Neural progenitor cell (in vitro differentiated cells): ENCODE measurements at regions not wholly inside any gene's neighbourhood (a gene's known extent, or its start where the extent isn't known, plus 50 kb on each side); places are given as distances from the start of the nearest gene placed in this dataset.

Experiments
- CTCF ChIP-seq: fragments of 200-600 bp; sonication (generic); IDR thresholded peaks from 2 replicates; pipeline ENCODE4 v1.5.1; 2017; ENCODE audit warnings: antibody characterized with exemption, mild to moderate bottlenecking
- EZH2phosphoT487 ChIP-seq: fragments of 200-600 bp; sonication (generic); IDR thresholded peaks from 2 replicates; pipeline ENCODE4 v1.6.1; 2017; ENCODE audit warnings: antibody characterized with exemption

GRCh38 chr3:181930105-181930504, 218.4 kb downstream of the SOX2 start:
- TF ChIP-seq CTCF (no peak), EZH2phosphoT487 (no peak)
